GM21737 (cell line): ENCODE measurements at regions not wholly inside any gene's neighbourhood (a gene's known extent, or its start where the extent isn't known, plus 50 kb on each side); places are given as distances from the start of the nearest gene placed in this dataset.

Experiments
- ATAC-seq: cut with Tn5 transposase; IDR thresholded peaks from one replicate; pipeline ENCODE4 v1.9.1; 2021; ENCODE audit warnings: mild to moderate bottlenecking, moderate library complexity; ENCODE audit not compliant: unreplicated experiment

- no peak for ATAC-seq
Measured at GRCh38 chr18:54767098-54767497, 61.2 kb upstream of the RAB27B start.

- ATAC-seq: no peak
Measured at GRCh38 chr18:54769526-54770464, 58.5 kb upstream of the RAB27B start.

GRCh38 chr18:54772056-54772455, 56.2 kb upstream of the RAB27B start:
- ATAC-seq: no peak

GRCh38 chr18:54774423-54774822, 53.9 kb upstream of the RAB27B start:
- no peak for ATAC-seq

GRCh38 chr18:54774981-54775665, 53.2 kb upstream of the RAB27B start:
- ATAC-seq: no peak

GRCh38 chr18:54775686-54776085, 52.6 kb upstream of the RAB27B start:
- ATAC-seq: no peak

- ATAC-seq: peak; percentile 57
Measured at GRCh38 chr18:54776282-54776977, 51.8 kb upstream of the RAB27B start.

- ATAC-seq: no peak
Measured at GRCh38 chr18:54777118-54777791, 51.0 kb upstream of the RAB27B start.

GRCh38 chr18:54777989-54778388, 50.3 kb upstream of the RAB27B start:
- ATAC-seq: no peak
